SK-N-SH (cell line): ENCODE measurements at regions not wholly inside any gene's neighbourhood (a gene's known extent, or its start where the extent isn't known, plus 50 kb on each side); places are given as distances from the start of the nearest gene placed in this dataset.

Source experiments
- CTCF ChIA-PET: fragments of 300-600, 350-600 bp; formaldehyde crosslinking; extraction: SDS; loops from one replicate; lab custom pipeline; 2021; lab: Yijun Ruan, JAX
- POLR2A ChIA-PET: fragments of 350-600 bp; sonication (Branson Sonifier 250); formaldehyde crosslinking; extraction: SDS; loops from one replicate; lab custom pipeline; 2020; ENCODE audit warnings: antibody characterized with exemption, inconsistent platforms; lab: Yijun Ruan, JAX
- DNase-seq: peaks from one replicate; pipeline ENCODE4 v3.0.0; 2012
- H2AFZ ChIP-seq: fragments of 200-600 bp; sonication (generic); 2 replicates; pipeline ENCODE4 v1.8.1; 2016; ENCODE audit warnings: antibody characterized with exemption, mild to moderate bottlenecking, low read depth
- H3F3A ChIP-seq: fragments of 200-600 bp; sonication (generic); replicated peaks from 2 replicates; pipeline ENCODE3; 2016; ENCODE audit warnings: antibody characterized with exemption, mild to moderate bottlenecking; ENCODE audit not compliant: insufficient read depth
- H3K27ac ChIP-seq, 2 experiments: fragments of 200-500 bp in 1 of 2; fragments of 200-600 bp in 1 of 2; sonication (Bioruptor generic) in 1 of 2; sonication (generic), shearing (Covaris generic) in 1 of 2; 2 replicates each; pipeline versions ENCODE4 v1.5.1 to v1.6.1; 2014 to 2016; ENCODE audit warnings: low read depth in 2 of 2, inconsistent platforms in 1 of 2, low read length in 1 of 2, mild to moderate bottlenecking in 1 of 2, mixed read lengths in 1 of 2
- H3K27me3 ChIP-seq: fragments of 200-600 bp; sonication (generic), shearing (Covaris generic); 2 replicates; pipeline ENCODE4 v1.6.1; 2016; ENCODE audit warnings: mixed run types; ENCODE audit not compliant: insufficient read depth
- H3K36me3 ChIP-seq, 2 experiments: fragments of 200-500 bp in 1 of 2; fragments of 200-600 bp in 1 of 2; sonication (Bioruptor generic) in 1 of 2; sonication (generic) in 1 of 2; replicated peaks in 1 of 2; 2 replicates each; pipeline versions ENCODE3 to v1.5.1; 2014 to 2016; ENCODE audit warnings: low read length in 1 of 2, mild to moderate bottlenecking in 1 of 2; ENCODE audit not compliant: insufficient read depth in 2 of 2, control insufficient read depth in 1 of 2
- H3K4me1 ChIP-seq, 2 experiments: fragments of 200-500 bp in 1 of 2; fragments of 200-600 bp in 1 of 2; sonication (Bioruptor generic) in 1 of 2; sonication (generic), shearing (Covaris generic) in 1 of 2; 2 replicates each; pipeline versions ENCODE4 v1.5.1 to v1.6.1; 2014 to 2016; ENCODE audit warnings: low read depth in 1 of 2, low read length in 1 of 2, mixed run types in 1 of 2; ENCODE audit not compliant: insufficient read depth in 2 of 2, control insufficient read depth in 1 of 2
- H3K4me2 ChIP-seq: fragments of 200-600 bp; sonication (generic), shearing (Covaris generic); 2 replicates; pipeline ENCODE4 v1.6.1; 2017; ENCODE audit warnings: mixed run types
- H3K4me3 ChIP-seq, 2 experiments: fragments of 200-500 bp in 1 of 2; fragments of 200-600 bp in 1 of 2; sonication (Bioruptor generic) in 1 of 2; sonication (generic), shearing (Covaris generic) in 1 of 2; 2 replicates each; pipeline versions ENCODE4 v1.5.1 to v1.8.1; 2014 to 2016; ENCODE audit warnings: low read depth in 2 of 2, inconsistent platforms in 1 of 2, low read length in 1 of 2, mild to moderate bottlenecking in 1 of 2, mixed read lengths in 1 of 2, moderate library complexity in 1 of 2
- H3K79me2 ChIP-seq: fragments of 200-600 bp; sonication (generic); 2 replicates; pipeline ENCODE4 v1.8.1; 2017; ENCODE audit warnings: mild to moderate bottlenecking; ENCODE audit not compliant: insufficient read depth
- H3K9ac ChIP-seq: fragments of 200-600 bp; sonication (generic); 2 replicates; pipeline ENCODE4 v1.6.1; 2017; ENCODE audit warnings: mixed run types
- H3K9me2 ChIP-seq: fragments of 200-600 bp; sonication (generic); 2 replicates; pipeline ENCODE4 v1.6.1; 2017; ENCODE audit warnings: mixed run types
- H3K9me3 ChIP-seq: fragments of 200-600 bp; sonication (generic); 2 replicates; pipeline ENCODE4 v1.6.1; 2017; ENCODE audit warnings: mixed run types, mild to moderate bottlenecking, moderate library complexity
- H4K20me1 ChIP-seq: fragments of 200-600 bp; sonication (generic); 2 replicates; pipeline ENCODE4 v1.6.1; 2017; ENCODE audit warnings: mild to moderate bottlenecking, mixed run types; ENCODE audit not compliant: insufficient read depth
- FOXJ3 ChIP-seq: sonication (generic); formaldehyde crosslinking; IDR thresholded peaks from 2 replicates; pipeline ENCODE4 v1.5.1; 2020; ENCODE audit warnings: mild to moderate bottlenecking, missing genetic modification reagents
- FOXM1 ChIP-seq: IDR thresholded peaks from 2 replicates; pipeline ENCODE4 v1.4.0; 2012; ENCODE audit warnings: low read depth, mild to moderate bottlenecking
- GABPA ChIP-seq: IDR thresholded peaks from 2 replicates; pipeline ENCODE4 v1.4.0; 2012; ENCODE audit warnings: low read depth, mild to moderate bottlenecking
- MEF2A ChIP-seq: IDR thresholded peaks from 2 replicates; pipeline ENCODE4 v1.4.0; 2012; ENCODE audit warnings: low read depth, borderline replicate concordance
- MXI1 ChIP-seq: IDR thresholded peaks from 2 replicates; pipeline ENCODE4 v1.6.1; 2012; ENCODE audit warnings: mild to moderate bottlenecking, low read depth, low read length, improper control_type of control experiment
- NRF1 ChIP-seq: IDR thresholded peaks from 2 replicates; pipeline ENCODE4 v1.6.1; 2012; ENCODE audit warnings: low read depth, mild to moderate bottlenecking, low read length
- PBX3 ChIP-seq: IDR thresholded peaks from 2 replicates; pipeline ENCODE4; 2012
- POLR2AphosphoS5 ChIP-seq: IDR thresholded peaks from 2 replicates; pipeline ENCODE4 v1.6.1; 2012; ENCODE audit warnings: low read depth, low read length
- RAD21 ChIP-seq: IDR thresholded peaks from 2 replicates; pipeline ENCODE4 v1.6.1; 2012; ENCODE audit warnings: mild to moderate bottlenecking, low read length
- RCOR1 ChIP-seq: fragments of 150-350 bp; IDR thresholded peaks from 2 replicates; pipeline ENCODE4 v1.6.1; 2017; ENCODE audit warnings: antibody characterized with exemption, low read length
- REST ChIP-seq: IDR thresholded peaks from 2 replicates; pipeline ENCODE4 v1.6.1; 2012; ENCODE audit warnings: mild to moderate bottlenecking, low read depth, low read length, moderate library complexity
- SIN3A ChIP-seq: IDR thresholded peaks from 2 replicates; pipeline ENCODE4 v1.6.1; 2012; ENCODE audit warnings: low read depth, mild to moderate bottlenecking, low read length, moderate library complexity, borderline replicate concordance
- SMC3 ChIP-seq: IDR thresholded peaks from 2 replicates; pipeline ENCODE4 v1.6.1; 2012; ENCODE audit warnings: low read depth, low read length, improper control_type of control experiment
- TAF1 ChIP-seq: IDR thresholded peaks from 2 replicates; pipeline ENCODE4 v1.6.1; 2012; ENCODE audit warnings: low read depth, mild to moderate bottlenecking, low read length, moderate library complexity, borderline replicate concordance
- USF1 ChIP-seq: IDR thresholded peaks from 2 replicates; pipeline ENCODE4 v1.4.0; 2012; ENCODE audit warnings: low read depth, borderline replicate concordance
- WGBS: methylation state at CpG from one replicate; pipeline ENCODE4 v1.1.6; 2017; ENCODE audit warnings: low lambda C conversion rate; 5-methylcytosine and 5-hydroxymethylcytosine counted together
- TF ChIP-seq, protein P1 (sequence below): fragments of 150-350 bp; IDR thresholded peaks from 2 replicates; pipeline ENCODE4 v1.6.1; 2016; ENCODE audit warnings: mild to moderate bottlenecking, low read depth, low read length
- TF ChIP-seq, protein P2 (sequence below): fragments of 200-600 bp; sonication (generic); IDR thresholded peaks from 2 replicates; pipeline ENCODE4 v1.6.1; 2017; ENCODE audit warnings: antibody characterized with exemption, mild to moderate bottlenecking, moderate library complexity

- POLR2A ChIA-PET: no interaction called here
- no peak for DNase-seq
- CTCF ChIA-PET: no interaction called here
These were observed 59.3 kb upstream of the LHX8 start for GRCh38 chr1:75074831-75075395.

More at GRCh38 chr1:75074831-75075395, 59.3 kb upstream of the LHX8 start:
- no peaks in the 10 kb centered on the region for H3K9me3 ChIP-seq
- H3K9me2 ChIP-seq: no peaks in the 10 kb centered on the region
- no peak overlapping the region for H3K27ac ChIP-seq
- 39% methylated on average over 4 of the region's 4 CpGs for WGBS
- TF ChIP-seq NRF1: no peak
- no peak for TF ChIP-seq REST
- no peak for TF ChIP-seq USF1
- no peak for TF ChIP-seq GABPA
- TF ChIP-seq, protein P1, sequence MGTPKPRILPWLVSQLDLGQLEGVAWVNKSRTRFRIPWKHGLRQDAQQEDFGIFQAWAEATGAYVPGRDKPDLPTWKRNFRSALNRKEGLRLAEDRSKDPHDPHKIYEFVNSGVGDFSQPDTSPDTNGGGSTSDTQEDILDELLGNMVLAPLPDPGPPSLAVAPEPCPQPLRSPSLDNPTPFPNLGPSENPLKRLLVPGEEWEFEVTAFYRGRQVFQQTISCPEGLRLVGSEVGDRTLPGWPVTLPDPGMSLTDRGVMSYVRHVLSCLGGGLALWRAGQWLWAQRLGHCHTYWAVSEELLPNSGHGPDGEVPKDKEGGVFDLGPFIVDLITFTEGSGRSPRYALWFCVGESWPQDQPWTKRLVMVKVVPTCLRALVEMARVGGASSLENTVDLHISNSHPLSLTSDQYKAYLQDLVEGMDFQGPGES: no peak
- no peak for TF ChIP-seq FOXM1
- no peak for TF ChIP-seq RAD21
- TF ChIP-seq, protein P2, sequence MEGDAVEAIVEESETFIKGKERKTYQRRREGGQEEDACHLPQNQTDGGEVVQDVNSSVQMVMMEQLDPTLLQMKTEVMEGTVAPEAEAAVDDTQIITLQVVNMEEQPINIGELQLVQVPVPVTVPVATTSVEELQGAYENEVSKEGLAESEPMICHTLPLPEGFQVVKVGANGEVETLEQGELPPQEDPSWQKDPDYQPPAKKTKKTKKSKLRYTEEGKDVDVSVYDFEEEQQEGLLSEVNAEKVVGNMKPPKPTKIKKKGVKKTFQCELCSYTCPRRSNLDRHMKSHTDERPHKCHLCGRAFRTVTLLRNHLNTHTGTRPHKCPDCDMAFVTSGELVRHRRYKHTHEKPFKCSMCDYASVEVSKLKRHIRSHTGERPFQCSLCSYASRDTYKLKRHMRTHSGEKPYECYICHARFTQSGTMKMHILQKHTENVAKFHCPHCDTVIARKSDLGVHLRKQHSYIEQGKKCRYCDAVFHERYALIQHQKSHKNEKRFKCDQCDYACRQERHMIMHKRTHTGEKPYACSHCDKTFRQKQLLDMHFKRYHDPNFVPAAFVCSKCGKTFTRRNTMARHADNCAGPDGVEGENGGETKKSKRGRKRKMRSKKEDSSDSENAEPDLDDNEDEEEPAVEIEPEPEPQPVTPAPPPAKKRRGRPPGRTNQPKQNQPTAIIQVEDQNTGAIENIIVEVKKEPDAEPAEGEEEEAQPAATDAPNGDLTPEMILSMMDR: no peak
- TF ChIP-seq PBX3: no peak
- no peak for TF ChIP-seq SMC3
- no peak for TF ChIP-seq MEF2A
- TF ChIP-seq POLR2AphosphoS5: no peak
- no peak for TF ChIP-seq MXI1
- no peak for TF ChIP-seq TAF1
- TF ChIP-seq FOXJ3 (CRISPR knock-in tag): no peak
- TF ChIP-seq SIN3A: no peak
- no peak for TF ChIP-seq RCOR1
- H4K20me1 ChIP-seq: no peaks in the 10 kb centered on the region
- no peaks in the 10 kb centered on the region for H3F3A ChIP-seq
- no peak overlapping the region for H3K9ac ChIP-seq
- no peaks in the 10 kb centered on the region for H3K79me2 ChIP-seq
- H3K27me3 ChIP-seq: no peaks in the 10 kb centered on the region
- peaks cover 0 to 2% of the 10 kb centered on the region in 2 experiments; a peak in 2 of 4 replicates for H3K4me1 ChIP-seq
- no peak overlapping the region for H3K4me2 ChIP-seq
- no peak overlapping the region for H2AFZ ChIP-seq
- no peaks in the 10 kb centered on the region for H3K36me3 ChIP-seq
- no peak overlapping the region for H3K4me3 ChIP-seq
